OCI-LY1 (cell line): ENCODE measurements at regions not wholly inside any gene's neighbourhood (a gene's known extent, or its start where the extent isn't known, plus 50 kb on each side); places are given as distances from the start of the nearest gene placed in this dataset.

Source experiments
- CTCF ChIP-seq: fragments of 200-600 bp; sonication (generic), shearing (Covaris generic); IDR thresholded peaks from 2 replicates; pipeline ENCODE4 v1.5.1; 2017; ENCODE audit warnings: mild to moderate bottlenecking, antibody characterized with exemption, low read length, moderate library complexity, mixed read lengths
- EZH2 ChIP-seq: fragments of 200-600 bp; sonication (generic), shearing (Covaris generic); IDR thresholded peaks from 2 replicates; pipeline ENCODE4 v1.8.0; 2017; ENCODE audit warnings: borderline replicate concordance, mixed run types, mild to moderate bottlenecking, antibody characterized with exemption, low read length, moderate library complexity, mixed read lengths

- no peak for TF ChIP-seq EZH2
- TF ChIP-seq CTCF: no peak
Observed at GRCh38 chr12:75746621-75747020, 235.2 kb upstream of the KRR1 start.
